ENCODE measurements at regions not wholly inside any gene's neighbourhood (a gene's known extent, or its start where the extent isn't known, plus 50 kb on each side); places are given as distances from the start of the nearest gene placed in this dataset.
"Not testable (repeated sequence)": the region's sequence is repeated elsewhere in the genome, so short reads cannot be mapped to it uniquely, and the experiment has no call there.

GRCh38 chr4:79199743-79200142 is 126.1 kb downstream of the NAA11 start:
- Histone ChIP-seq H3K4me1 (peaks cover 7% of the 10 kb centered on the region), H3K27me3 (no peaks in the 10 kb centered on the region), H4K20me1 (ENCODE audit: low read depth) (no peaks in the 10 kb centered on the region), H3K79me2 (ENCODE audit: low read depth) (no peaks in the 10 kb centered on the region), H3K9ac (no peak overlapping the region), H3K9me3 (ENCODE audit: low read depth) (no peaks in the 10 kb centered on the region), H3K27ac (no peak overlapping the region), H3F3A (ENCODE audit: low read depth) (no peaks in the 10 kb centered on the region), H2AFZ (replicated peaks) (no peak overlapping the region), H3K4me3 (no peak overlapping the region), H3K4me2 (no peak overlapping the region), H3K36me3 (no peaks in the 10 kb centered on the region)
- Mint-ChIP-seq H3K4me1 (no peaks in the 10 kb centered on the region), H3K9me3 (no peaks in the 10 kb centered on the region), H3K27me3 (ENCODE audit: insufficient read depth, low read depth) (no peaks in the 10 kb centered on the region), H3K4me3 (no peak overlapping the region), H3K36me3 (no peaks in the 10 kb centered on the region), H3K27ac (no peak overlapping the region)
- DNase-seq (ENCODE audit: low spot score): no peak
- TF ChIP-seq CTCF (IDR thresholded peaks at IDR 0.05) (no peak), EZH2 (IDR thresholded peaks at IDR 0.05) (no peak), EZH2phosphoT487 (IDR thresholded peaks at IDR 0.05) (no peak)

- H3K4me1 ChIP-seq: peaks cover 7% of the 10 kb centered on the region
- H2AFZ ChIP-seq (replicated peaks): no peak overlapping the region
- H3K79me2 ChIP-seq (ENCODE audit: low read depth): no peaks in the 10 kb centered on the region
- H3K36me3 Mint-ChIP-seq: no peaks in the 10 kb centered on the region
- H3K27ac ChIP-seq: no peak overlapping the region
- H3K4me3 Mint-ChIP-seq: no peak overlapping the region
- H3K9ac ChIP-seq: no peak overlapping the region
- no peaks in the 10 kb centered on the region for H3K9me3 ChIP-seq (ENCODE audit: low read depth)
- H3K4me3 ChIP-seq: no peak overlapping the region
- TF ChIP-seq EZH2phosphoT487 (IDR thresholded peaks at IDR 0.05) (no peak), CTCF (IDR thresholded peaks at IDR 0.05) (no peak), EZH2 (IDR thresholded peaks at IDR 0.05) (no peak)
- no peaks in the 10 kb centered on the region for H3K36me3 ChIP-seq
- no peaks in the 10 kb centered on the region for H3K27me3 Mint-ChIP-seq (ENCODE audit: insufficient read depth, low read depth)
- H3F3A ChIP-seq (ENCODE audit: low read depth): no peaks in the 10 kb centered on the region
- no peaks in the 10 kb centered on the region for H3K9me3 Mint-ChIP-seq
- H3K27ac Mint-ChIP-seq: no peak overlapping the region
- H3K27me3 ChIP-seq: no peaks in the 10 kb centered on the region
- no peaks in the 10 kb centered on the region for H4K20me1 ChIP-seq (ENCODE audit: low read depth)
- DNase-seq (ENCODE audit: low spot score): no peak
- no peaks in the 10 kb centered on the region for H3K4me1 Mint-ChIP-seq
- no peak overlapping the region for H3K4me2 ChIP-seq
Measured at GRCh38 chr4:79198951-79199587, 126.8 kb downstream of the NAA11 start.

- no peaks in the 10 kb centered on the region for H3K4me1 ChIP-seq
- no peaks in the 10 kb centered on the region for H3K79me2 ChIP-seq (ENCODE audit: low read depth)
- no peak overlapping the region for H3K4me3 Mint-ChIP-seq
- H3K9me3 ChIP-seq (ENCODE audit: low read depth): no peaks in the 10 kb centered on the region
- no peaks in the 10 kb centered on the region for H3K27me3 Mint-ChIP-seq (ENCODE audit: insufficient read depth, low read depth)
- no peak for DNase-seq (ENCODE audit: low spot score)
- H3K27ac ChIP-seq: no peak overlapping the region
- H3K36me3 ChIP-seq: no peaks in the 10 kb centered on the region
- H3K27ac Mint-ChIP-seq: no peak overlapping the region
- H3K4me1 Mint-ChIP-seq: no peaks in the 10 kb centered on the region
- no peak overlapping the region for H3K4me2 ChIP-seq
- H2AFZ ChIP-seq (replicated peaks): no peak overlapping the region
- H3F3A ChIP-seq (ENCODE audit: low read depth): no peaks in the 10 kb centered on the region
- no peaks in the 10 kb centered on the region for H4K20me1 ChIP-seq (ENCODE audit: low read depth)
- TF ChIP-seq CTCF (IDR thresholded peaks at IDR 0.05) (no peak), EZH2phosphoT487 (IDR thresholded peaks at IDR 0.05) (no peak), EZH2 (IDR thresholded peaks at IDR 0.05) (no peak)
- H3K36me3 Mint-ChIP-seq: no peaks in the 10 kb centered on the region
- no peak overlapping the region for H3K4me3 ChIP-seq
- no peaks in the 10 kb centered on the region for H3K9me3 Mint-ChIP-seq
- no peak overlapping the region for H3K9ac ChIP-seq
- no peaks in the 10 kb centered on the region for H3K27me3 ChIP-seq
Measured at GRCh38 chr4:79197275-79198009, 128.4 kb downstream of the NAA11 start.

- H3K27ac Mint-ChIP-seq; H3F3A ChIP-seq (ENCODE audit: low read depth); H3K79me2 ChIP-seq (ENCODE audit: low read depth); H3K36me3 ChIP-seq; H3K4me3 Mint-ChIP-seq; H2AFZ ChIP-seq (replicated peaks); H3K4me3 ChIP-seq; H3K27me3 ChIP-seq; H3K9me3 Mint-ChIP-seq; H3K4me1 ChIP-seq; H3K4me2 ChIP-seq; H3K4me1 Mint-ChIP-seq; DNase-seq (ENCODE audit: low spot score); H4K20me1 ChIP-seq (ENCODE audit: low read depth); H3K9ac ChIP-seq; H3K27ac ChIP-seq; H3K9me3 ChIP-seq (ENCODE audit: low read depth); H3K27me3 Mint-ChIP-seq (ENCODE audit: insufficient read depth, low read depth); H3K36me3 Mint-ChIP-seq: not testable (repeated sequence)
Measured at GRCh38 chr4:79191292-79191691, 134.6 kb downstream of the NAA11 start.

Measured in neural progenitor cell (in vitro differentiated cells).